Erythroblast (primary cell): ENCODE measurements at regions not wholly inside any gene's neighbourhood (a gene's known extent, or its start where the extent isn't known, plus 50 kb on each side); places are given as distances from the start of the nearest gene placed in this dataset.

Source experiments
- GATA1 ChIP-seq: IDR thresholded peaks from 2 replicates; pipeline ENCODE4 v1.6.1; 2011; ENCODE audit warnings: low read depth, mild to moderate bottlenecking, control low read depth, low read length, moderate library complexity
- POLR2A ChIP-seq: IDR thresholded peaks from 2 replicates; pipeline ENCODE4 v1.6.1; 2011; ENCODE audit warnings: mild to moderate bottlenecking, low read length

GRCh38 chr14:75335571-75335970 lies 56.9 kb downstream of the FOS start:
- TF ChIP-seq POLR2A (no peak), GATA1 (no peak)
